Left kidney (tissue), 1 donor: ENCODE measurements at regions not wholly inside any gene's neighbourhood (a gene's known extent, or its start where the extent isn't known, plus 50 kb on each side); places are given as distances from the start of the nearest gene placed in this dataset.
"Not testable (repeated sequence)": the region's sequence is repeated elsewhere in the genome, so short reads cannot be mapped to it uniquely, and the experiment has no call there.

Experiments used
- DNase-seq: peaks from one replicate; pipeline ENCODE4 v3.0.0-alpha.2; 2013

DNA sequence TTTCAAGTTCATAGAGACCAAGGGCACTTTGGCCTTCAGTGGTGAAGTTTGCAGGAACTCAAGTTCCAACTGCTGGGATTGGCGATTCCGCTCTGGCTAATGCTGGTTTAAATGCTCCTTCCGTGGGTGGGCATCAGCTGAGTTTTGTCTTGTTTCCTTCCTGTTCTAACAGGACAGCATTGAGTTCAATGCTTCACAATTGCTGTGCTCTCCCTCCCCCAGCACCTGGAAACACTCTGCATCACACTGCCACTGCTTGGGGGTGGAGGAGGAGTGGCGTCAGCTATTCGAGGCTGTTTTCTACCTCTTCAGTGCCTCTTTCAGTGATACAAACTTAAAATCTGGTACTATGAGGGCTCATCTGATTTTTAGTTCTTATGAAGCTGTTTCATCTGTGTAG, 634.9 kb downstream of the FSCB start:
- DNase-seq = no peak

DNA sequence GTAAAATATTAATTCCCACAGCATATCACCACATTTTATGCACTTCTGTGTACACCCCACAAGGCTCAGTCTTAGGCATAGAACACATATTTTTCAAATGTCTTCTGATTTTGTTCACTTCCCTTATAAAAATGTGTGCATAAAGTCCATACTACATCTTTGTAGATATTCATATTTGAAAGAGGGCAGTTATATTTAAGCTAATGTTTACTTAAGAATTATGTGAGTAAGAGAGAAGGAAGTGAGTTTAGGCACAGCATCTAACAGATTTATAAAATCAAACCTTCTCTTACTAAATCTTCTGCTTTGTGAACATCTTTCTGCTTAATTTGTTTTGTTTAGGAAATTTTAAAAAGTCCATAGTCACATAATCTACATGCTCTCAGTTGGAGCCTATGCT, 648.1 kb downstream of the FSCB start:
- DNase-seq = no peak

DNA sequence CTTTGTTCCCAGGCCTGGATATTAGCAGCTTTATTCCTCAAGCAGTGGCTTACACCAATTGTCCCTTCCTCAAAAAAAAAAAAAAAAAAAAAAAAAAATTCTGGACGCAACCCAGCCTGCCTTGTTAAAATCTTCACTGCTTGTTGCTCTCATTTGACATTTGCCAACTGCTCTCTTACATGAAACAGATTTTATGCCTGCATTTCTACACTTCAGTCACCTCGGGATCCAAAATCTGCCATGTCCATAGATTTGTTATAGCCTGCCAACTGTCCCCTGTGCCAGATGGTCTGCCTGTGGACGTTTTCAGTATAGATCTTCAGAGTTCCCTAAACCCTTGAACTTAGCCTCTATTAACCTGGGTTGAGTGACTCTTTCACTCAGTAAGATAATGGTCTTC, 651.5 kb downstream of the FSCB start:
- no peak for DNase-seq

- DNase-seq = no peak
Observed at GRCh38 chr14:43853541-43853940, 653.5 kb downstream of the FSCB start.

DNA sequence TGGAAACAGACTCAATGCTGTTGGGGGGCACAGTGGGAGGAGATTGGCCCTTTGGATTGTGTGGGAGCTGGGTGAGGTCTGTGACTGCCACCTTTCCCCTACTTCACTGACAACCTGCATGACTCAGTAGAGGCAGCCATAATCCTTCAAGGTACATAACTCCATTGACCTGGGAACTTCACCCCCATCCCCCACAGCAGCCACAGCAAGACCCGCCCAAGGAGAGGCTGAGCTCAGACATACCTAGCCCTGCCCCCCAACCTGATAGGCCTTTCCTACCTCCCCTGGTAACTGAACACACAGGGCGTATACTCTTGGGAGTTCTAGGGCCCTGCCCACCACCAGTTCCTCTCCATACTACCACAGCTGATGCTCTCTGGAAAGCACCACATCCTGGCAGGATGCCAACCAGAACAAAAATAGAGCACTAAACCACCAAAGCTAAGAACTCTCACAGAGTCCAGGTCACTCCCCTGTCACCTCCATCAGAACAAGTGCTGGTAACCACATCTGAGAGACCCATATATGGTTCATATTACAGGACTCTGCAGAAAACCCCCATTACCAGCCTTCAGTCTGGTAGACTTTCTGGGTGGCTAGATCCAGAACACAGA, 703.9 kb downstream of the FSCB start:
- DNase-seq = no peak

DNA sequence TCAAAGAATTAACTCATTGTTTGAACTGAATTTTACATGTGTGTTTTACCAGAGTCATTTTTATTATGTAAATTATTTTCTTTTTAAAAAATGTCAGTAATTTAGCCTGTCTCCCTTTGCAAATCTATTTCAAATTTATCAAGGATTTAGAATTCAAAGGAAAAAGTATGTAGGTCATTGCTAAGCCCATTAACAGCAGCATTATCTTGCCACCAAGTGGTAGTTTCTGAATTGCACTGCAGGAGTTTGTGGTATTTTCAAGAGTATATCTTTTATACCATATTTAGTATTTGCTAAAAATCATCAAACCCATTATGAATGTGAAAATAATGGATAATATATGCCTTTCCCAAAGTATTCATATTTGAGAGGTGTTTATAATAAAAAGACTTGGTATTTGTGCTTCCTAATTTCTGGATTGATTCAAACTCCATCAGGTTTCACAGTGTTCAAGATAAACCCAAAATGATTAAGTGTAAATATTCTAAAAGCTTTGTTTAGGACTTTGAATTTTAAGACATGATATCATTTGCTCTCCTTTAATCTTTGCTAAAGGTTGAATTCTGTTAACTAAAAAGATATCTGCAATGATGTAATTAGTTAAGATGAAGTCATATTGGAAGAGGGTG, 711.4 kb downstream of the FSCB start:
- DNase-seq = peak; percentile 11

- DNase-seq = no peak
Observed at GRCh38 chr14:43793579-43793978, 713.5 kb downstream of the FSCB start.

DNA sequence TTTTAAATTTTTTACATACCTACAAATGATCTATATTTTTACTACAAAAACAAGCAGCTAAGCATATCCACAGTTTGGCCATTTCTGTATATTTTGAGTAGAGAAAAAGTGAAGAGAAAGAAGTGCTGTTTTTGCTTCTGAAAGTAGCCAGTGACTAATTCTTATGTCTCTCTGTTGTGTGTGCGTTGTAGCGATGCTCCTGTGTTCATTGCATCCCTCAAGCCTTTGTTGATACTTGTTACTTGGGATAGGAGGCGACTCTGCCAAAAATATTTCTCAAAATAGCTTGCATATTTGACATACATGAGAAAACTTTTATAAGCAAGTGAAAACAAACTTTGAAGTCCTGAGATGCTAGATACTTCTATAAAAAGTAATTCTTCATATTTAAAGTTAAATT, 714.1 kb downstream of the FSCB start:
- no peak for DNase-seq

DNA sequence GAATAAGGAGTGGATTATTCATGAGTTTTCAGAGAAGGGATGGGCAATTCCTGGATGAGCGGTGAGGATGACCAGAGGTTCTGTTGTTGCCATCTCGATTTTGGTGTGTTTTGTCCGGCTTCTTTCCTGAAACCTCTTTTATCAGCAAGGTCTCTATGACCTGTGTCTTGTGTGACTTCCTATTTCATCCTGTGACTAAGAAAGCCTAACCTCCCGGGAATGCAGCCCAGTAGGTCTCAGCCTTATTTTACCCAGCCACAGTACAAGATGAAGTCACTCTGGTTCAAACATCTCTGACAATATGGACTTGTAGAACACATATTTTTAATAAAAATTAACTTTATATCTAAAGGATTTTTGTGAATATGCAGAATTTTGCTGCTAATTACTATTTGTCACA, 716.4 kb downstream of the FSCB start:
- DNase-seq = no peak

DNA sequence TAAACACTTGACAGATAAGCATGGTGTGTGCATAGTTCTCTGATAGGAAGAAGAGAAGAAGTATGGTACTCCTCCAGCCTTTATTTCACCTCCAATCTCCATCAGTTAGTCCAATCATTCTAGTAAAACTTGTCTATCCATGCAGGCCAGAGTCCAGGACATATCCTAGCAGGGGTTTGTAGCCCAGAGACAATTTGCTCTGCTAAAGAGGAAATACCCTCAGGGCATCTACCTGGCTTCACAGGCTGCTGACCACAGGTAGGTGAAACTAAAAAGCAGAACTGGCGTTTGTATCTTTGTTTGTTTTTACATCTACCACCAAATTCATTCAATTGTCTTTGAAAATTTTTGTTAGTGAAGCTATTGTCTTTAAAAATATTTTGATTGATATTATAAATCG, 717.6 kb downstream of the FSCB start:
- DNase-seq = no peak

GRCh38 chr14:43786066-43786762, 720.9 kb downstream of the FSCB start:
- no peak for DNase-seq

DNA sequence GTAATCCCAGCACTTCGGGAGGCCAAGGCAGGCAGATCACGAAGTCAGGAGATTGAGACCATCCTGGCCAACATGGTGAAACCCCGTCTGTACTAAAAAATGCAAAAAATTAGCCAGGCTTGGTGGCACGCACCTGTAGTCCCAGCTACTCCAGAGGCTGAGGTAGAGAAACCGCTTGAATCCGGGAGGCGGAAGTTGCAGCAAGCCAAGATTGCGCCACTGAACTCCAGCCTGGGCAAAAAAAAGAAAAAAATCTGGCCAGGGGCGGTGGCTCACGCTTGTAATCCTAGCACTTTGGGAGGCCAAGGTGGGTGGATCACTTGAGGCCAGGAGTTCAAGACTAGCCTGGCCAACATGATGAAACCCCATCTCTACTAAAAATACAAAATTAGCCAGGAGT, 722.7 kb downstream of the FSCB start:
- DNase-seq = not testable (repeated sequence)

DNA sequence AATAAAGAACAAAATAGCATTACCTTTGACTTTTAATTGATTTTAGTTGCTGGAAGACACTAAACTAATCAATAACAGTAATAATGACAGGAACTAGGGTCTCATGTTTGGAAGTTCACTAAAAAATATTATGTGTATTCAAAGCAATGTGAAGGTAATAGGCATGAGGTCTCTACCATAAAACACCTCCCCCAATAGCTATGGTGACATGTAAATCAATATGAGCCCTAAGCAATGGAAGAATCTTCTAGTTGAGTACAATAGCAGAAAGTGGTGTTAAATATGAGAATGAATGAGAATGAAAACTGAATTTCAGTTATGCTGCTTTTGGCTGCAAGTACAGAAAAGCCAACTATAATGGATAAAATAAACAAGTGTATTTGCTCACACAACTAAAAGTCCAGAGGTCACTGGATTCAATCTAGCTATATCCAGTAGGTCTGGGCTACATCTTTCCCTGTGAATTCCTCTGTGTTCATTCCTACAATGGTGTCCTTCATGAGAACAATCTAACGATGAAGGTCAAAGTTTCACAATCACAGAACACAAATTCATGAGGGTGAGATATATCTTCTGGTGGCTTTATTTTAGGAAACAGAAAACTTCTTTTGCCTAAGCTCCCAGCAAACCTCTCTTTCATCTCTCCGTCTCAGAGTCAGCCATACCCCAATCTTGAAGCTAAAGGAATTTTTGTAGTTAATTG, 728.0 kb downstream of the FSCB start:
- no peak for DNase-seq

DNA sequence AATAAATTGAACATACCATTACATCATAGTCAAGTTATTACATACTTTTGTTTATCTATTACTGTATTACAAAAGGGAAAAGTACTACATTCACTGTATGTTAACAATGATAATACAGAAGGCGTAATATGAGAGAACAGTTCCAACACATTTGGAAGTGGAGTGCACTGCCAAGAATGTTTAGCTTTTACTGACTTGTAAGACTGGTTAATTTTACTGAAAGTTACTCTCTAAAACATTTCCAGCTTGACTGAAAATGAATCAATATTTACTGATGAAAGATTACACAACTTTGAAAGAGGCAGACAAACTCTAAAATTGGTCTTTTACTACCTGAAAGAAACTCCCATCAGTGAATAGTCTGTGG, 728.5 kb downstream of the FSCB start:
- no peak for DNase-seq

GRCh38 chr14:43765474-43765873, 741.6 kb downstream of the FSCB start:
- no peak for DNase-seq

DNA sequence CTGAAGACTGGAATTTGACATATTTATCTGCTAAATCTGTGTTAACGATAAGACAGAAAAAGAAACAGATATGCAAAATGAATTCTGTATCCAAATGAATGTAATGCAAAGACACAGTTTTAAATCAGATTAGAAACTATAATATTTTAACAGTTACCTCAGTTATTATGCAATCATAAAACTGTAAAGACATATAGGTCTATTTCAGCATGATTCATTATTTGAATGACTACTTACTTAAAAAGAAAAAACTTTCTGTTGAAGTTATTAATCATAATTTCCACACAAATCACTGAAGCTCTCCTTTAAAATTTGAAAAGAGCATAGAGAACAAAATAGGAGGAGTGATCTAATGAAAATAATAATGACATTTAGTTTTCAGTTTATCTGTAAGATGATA, 742.6 kb downstream of the FSCB start:
- DNase-seq = no peak

- no peak for DNase-seq
Observed at GRCh38 chr14:43755707-43756106, 751.4 kb downstream of the FSCB start.

DNA sequence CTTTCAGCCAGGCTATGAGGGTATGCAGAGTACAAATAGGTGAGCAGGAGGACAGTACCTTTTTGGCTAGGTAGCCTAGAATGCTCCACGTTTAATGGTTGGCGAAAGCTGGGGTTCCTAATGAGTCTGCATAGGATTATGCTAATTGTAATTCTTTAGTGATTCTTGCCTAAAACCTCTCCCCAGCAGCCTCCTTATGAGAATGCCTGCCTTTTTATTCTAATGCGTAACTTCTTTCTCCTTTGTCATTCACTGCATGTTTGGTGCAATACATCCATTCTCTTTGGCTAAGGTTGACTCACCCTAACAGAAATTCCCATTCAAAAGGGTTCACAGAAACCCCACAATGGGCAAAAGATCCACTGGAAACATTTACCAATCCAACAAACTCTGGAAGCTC, 752.2 kb downstream of the FSCB start:
- DNase-seq = no peak

GRCh38 chr14:43745746-43746145, 761.3 kb downstream of the FSCB start:
- no peak for DNase-seq

- peak; percentile 14 for DNase-seq
Observed at GRCh38 chr14:43735932-43736331, 771.2 kb downstream of the FSCB start.

GRCh38 chr14:43729143-43729542, 777.9 kb downstream of the FSCB start:
- no peak for DNase-seq

GRCh38 chr14:43706900-43707299, 800.2 kb downstream of the FSCB start:
- DNase-seq = no peak

- DNase-seq = not testable (repeated sequence)
Observed at GRCh38 chr14:43698561-43699284, 808.4 kb downstream of the FSCB start.
